H9 (cell line): ENCODE measurements at regions not wholly inside any gene's neighbourhood (a gene's known extent, or its start where the extent isn't known, plus 50 kb on each side); places are given as distances from the start of the nearest gene placed in this dataset.

Experiments
- DNase-seq: peaks from one replicate; pipeline ENCODE4 v3.0.0-alpha.2; 2017
- H2AFZ ChIP-seq: one replicate; pipeline ENCODE4 v1.6.1; 2013; ENCODE audit warnings: mild to moderate bottlenecking, low read length, control low read depth, moderate library complexity
- H2AK5ac ChIP-seq: 2 replicates; pipeline ENCODE4 v1.6.1; 2013; ENCODE audit warnings: low read length, control low read depth, mixed read lengths; ENCODE audit not compliant: insufficient read length
- H2BK120ac ChIP-seq: one replicate; pipeline ENCODE4 v1.6.1; 2013; ENCODE audit warnings: low read depth, mild to moderate bottlenecking, low read length, control low read depth, inconsistent platforms; ENCODE audit not compliant: poor library complexity, severe bottlenecking
- H2BK12ac ChIP-seq: 2 replicates; pipeline ENCODE4 v1.6.1; 2013; ENCODE audit warnings: low read length, control low read depth, mixed read lengths, low read depth; ENCODE audit not compliant: insufficient read length
- H2BK15ac ChIP-seq: 2 replicates; pipeline ENCODE4 v1.6.1; 2013; ENCODE audit warnings: low read depth, low read length, control low read depth
- H2BK20ac ChIP-seq: one replicate; pipeline ENCODE4 v1.6.1; 2013; ENCODE audit warnings: low read depth, mild to moderate bottlenecking, low read length, control low read depth, inconsistent platforms; ENCODE audit not compliant: poor library complexity, severe bottlenecking
- H2BK5ac ChIP-seq: 2 replicates; pipeline ENCODE4 v1.6.1; 2013; ENCODE audit warnings: low read length, control low read depth, mixed read lengths; ENCODE audit not compliant: insufficient read length
- H3K14ac ChIP-seq: 2 replicates; pipeline ENCODE4 v1.6.1; 2013; ENCODE audit warnings: low read length, control low read depth; ENCODE audit not compliant: insufficient read depth
- H3K18ac ChIP-seq: 2 replicates; pipeline ENCODE4 v1.6.1; 2013; ENCODE audit warnings: low read depth, mild to moderate bottlenecking, mixed read lengths, low read length, control low read depth; ENCODE audit not compliant: insufficient read length
- H3K23ac ChIP-seq: 2 replicates; pipeline ENCODE4 v1.6.1; 2013; ENCODE audit warnings: low read length, control low read depth, mixed read lengths, low read depth; ENCODE audit not compliant: insufficient read length
- H3K23me2 ChIP-seq: 2 replicates; pipeline ENCODE4 v1.6.1; 2013; ENCODE audit warnings: low read depth, mild to moderate bottlenecking, mixed read lengths, low read length, control low read depth; ENCODE audit not compliant: insufficient read length, poor library complexity, severe bottlenecking
- H3K27ac ChIP-seq: 2 replicates; pipeline ENCODE4 v1.5.1; 2013; ENCODE audit warnings: low read length, control low read depth, mixed read lengths, low read depth; ENCODE audit not compliant: insufficient read length
- H3K27me3 ChIP-seq: 2 replicates; pipeline ENCODE4 v1.6.1; 2013; ENCODE audit warnings: low read length, control low read depth, inconsistent platforms; ENCODE audit not compliant: insufficient read depth
- H3K4ac ChIP-seq: 2 replicates; pipeline ENCODE4 v1.6.1; 2013; ENCODE audit warnings: low read depth, mild to moderate bottlenecking, control low read depth, inconsistent platforms, low read length, moderate library complexity
- H3K4me1 ChIP-seq: 2 replicates; pipeline ENCODE4 v1.6.1; 2013; ENCODE audit warnings: low read length, control low read depth, inconsistent platforms; ENCODE audit not compliant: insufficient read depth
- H3K4me2 ChIP-seq: 2 replicates; pipeline ENCODE4 v1.6.1; 2013; ENCODE audit warnings: low read length, control low read depth, mixed read lengths; ENCODE audit not compliant: insufficient read length, insufficient read depth
- H3K56ac ChIP-seq: 2 replicates; pipeline ENCODE4 v1.6.1; 2013; ENCODE audit warnings: low read depth, mild to moderate bottlenecking, mixed read lengths, low read length, control low read depth; ENCODE audit not compliant: insufficient read length
- H3K79me1 ChIP-seq: 2 replicates; pipeline ENCODE4 v1.6.1; 2013; ENCODE audit warnings: low read depth, mild to moderate bottlenecking, moderate library complexity, low read length, control low read depth, inconsistent platforms; ENCODE audit not compliant: insufficient read depth, poor library complexity, severe bottlenecking
- H3K79me2 ChIP-seq: 2 replicates; pipeline ENCODE4 v1.6.1; 2013; ENCODE audit warnings: low read length, control low read depth, inconsistent platforms; ENCODE audit not compliant: insufficient read depth
- H3K9ac ChIP-seq: 2 replicates; pipeline ENCODE4 v1.6.1; 2013; ENCODE audit warnings: low read length, control low read depth, mixed read lengths; ENCODE audit not compliant: insufficient read length; ENCODE audit errors: extremely low read depth
- H3K9me3 ChIP-seq: one replicate; pipeline ENCODE4 v1.6.1; 2013; ENCODE audit warnings: low read depth, low read length, inconsistent platforms; ENCODE audit not compliant: control insufficient read depth
- H3T11ph ChIP-seq: one replicate; pipeline ENCODE4 v1.6.1; 2013; ENCODE audit warnings: mild to moderate bottlenecking, low read length, control low read depth, inconsistent platforms
- H4K20me1 ChIP-seq: one replicate; pipeline ENCODE4 v1.6.1; 2013; ENCODE audit not compliant: control insufficient read depth, insufficient read length, insufficient read depth
- H4K5ac ChIP-seq: 2 replicates; pipeline ENCODE4 v1.6.1; 2013; ENCODE audit warnings: low read depth, mild to moderate bottlenecking, mixed read lengths, low read length, control low read depth; ENCODE audit not compliant: insufficient read length
- H4K8ac ChIP-seq: replicated peaks from 2 replicates; pipeline ENCODE4 v1.6.1; 2013; ENCODE audit warnings: low read length, control low read depth, mixed read lengths, low read depth; ENCODE audit not compliant: insufficient read length
- H4K91ac ChIP-seq: 2 replicates; pipeline ENCODE4 v1.6.1; 2013; ENCODE audit warnings: low read depth, mild to moderate bottlenecking, moderate library complexity, mixed read lengths, low read length, control low read depth; ENCODE audit not compliant: insufficient read length
- H3K27ac Mint-ChIP-seq, 3 experiments: 2 replicates in 2 of 3; 3 replicates in 1 of 3; pipeline ENCODE4 v1.8.0; 2020 to 2021; ENCODE audit warnings: mixed read lengths in 3 of 3, mild to moderate bottlenecking in 1 of 3, moderate library complexity in 1 of 3
- H3K27me3 Mint-ChIP-seq: 2 replicates; pipeline ENCODE4 v1.8.0; 2021; ENCODE audit warnings: low read depth, mild to moderate bottlenecking, moderate library complexity, mixed read lengths
- H3K36me3 Mint-ChIP-seq, 3 experiments: 2 replicates in 2 of 3; 3 replicates in 1 of 3; pipeline ENCODE4 v1.8.0; 2020 to 2021; ENCODE audit warnings: low read depth in 3 of 3, mixed read lengths in 3 of 3; ENCODE audit not compliant: insufficient read depth in 1 of 3
- H3K4me1 Mint-ChIP-seq, 2 experiments: 2 replicates each; pipeline ENCODE4 v1.8.0; 2020; ENCODE audit warnings: mixed read lengths in 2 of 2
- H3K4me3 Mint-ChIP-seq, 2 experiments: 2 replicates in 1 of 2; 3 replicates in 1 of 2; pipeline ENCODE4 v1.8.0; 2020 to 2021; ENCODE audit warnings: mild to moderate bottlenecking in 2 of 2, mixed read lengths in 2 of 2, moderate library complexity in 1 of 2
- H3K9me3 Mint-ChIP-seq, 2 experiments: 2 replicates in 1 of 2; 3 replicates in 1 of 2; pipeline ENCODE4 v1.8.0; 2020; ENCODE audit warnings: mild to moderate bottlenecking in 2 of 2, mixed read lengths in 2 of 2, moderate library complexity in 1 of 2
- WGBS: extraction: QIAGEN DNeasy Blood & Tissue Kit; methylation state at CpG from one replicate; pipeline ENCODE4 v1.1.7; 2013; ENCODE audit warnings: missing lambda C conversion rate, low lambda C conversion rate, mixed read lengths; ENCODE audit not compliant: insufficient read length; ENCODE audit errors: extremely low coverage; 5-methylcytosine and 5-hydroxymethylcytosine counted together
- TF ChIP-seq, protein P1 (sequence below): fragments of 200-600 bp; sonication (generic); conservative IDR thresholded peaks from 3 replicates; pipeline ENCODE4 v1.8.0; 2021; ENCODE audit warnings: antibody characterized with exemption, mild to moderate bottlenecking

DNA sequence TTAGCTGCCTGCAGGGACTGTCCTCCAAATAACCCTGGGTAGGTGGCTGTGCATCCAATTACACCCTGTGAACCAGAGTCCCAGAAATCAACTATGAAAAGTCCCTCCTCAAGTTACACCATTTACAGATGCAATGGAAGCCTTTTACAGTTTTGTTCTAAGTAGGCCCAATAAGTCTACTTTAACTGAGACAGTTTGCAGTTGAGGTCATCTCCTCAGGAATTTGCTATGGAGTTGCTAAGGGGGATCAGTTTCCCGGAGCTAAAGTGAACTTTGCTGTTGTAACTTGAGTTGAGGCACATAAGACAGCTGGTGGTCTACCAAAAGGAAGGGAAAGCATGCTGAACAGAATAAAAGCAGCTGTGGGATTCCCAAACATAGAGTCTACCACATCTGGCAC lies 121.6 kb upstream of the STK26 start:
- Histone ChIP-seq H2BK12ac (no peak overlapping the region), H3K56ac (no peak overlapping the region), H3K18ac (no peak overlapping the region), H3K23ac (no peak overlapping the region), H3K4me2 (no peak overlapping the region), H3K9ac (no peak overlapping the region), H2BK20ac (no peak overlapping the region), H3K9me3 (no peaks in the 10 kb centered on the region), H3K23me2 (no peaks in the 10 kb centered on the region), H3K79me2 (no peaks in the 10 kb centered on the region), H4K91ac (no peak overlapping the region), H3K4me1 (no peaks in the 10 kb centered on the region), H3K14ac (no peak overlapping the region), H3K79me1 (no peaks in the 10 kb centered on the region), H3T11ph (no peak overlapping the region), H2AK5ac (no peak overlapping the region), H4K8ac (no peak overlapping the region), H2BK15ac (no peak overlapping the region), H4K5ac (no peak overlapping the region), H3K4ac (no peak overlapping the region), H3K27me3 (no peaks in the 10 kb centered on the region), H2AFZ (no peak overlapping the region), H4K20me1 (no peaks in the 10 kb centered on the region), H3K27ac (no peak overlapping the region), H2BK5ac (no peak overlapping the region), H2BK120ac (no peak overlapping the region)
- H3K4me1 Mint-ChIP-seq = no peaks in the 10 kb centered on the region
- no CpG with 5 or more reads among the region's 1 CpG for WGBS
- H3K36me3 Mint-ChIP-seq = no peaks in the 10 kb centered on the region
- H3K27me3 Mint-ChIP-seq = peaks cover 14% of the 10 kb centered on the region
- no peak overlapping the region for H3K4me3 Mint-ChIP-seq
- H3K9me3 Mint-ChIP-seq = no peaks in the 10 kb centered on the region
- H3K27ac Mint-ChIP-seq = no peak overlapping the region
- no peak for DNase-seq
- TF ChIP-seq, protein P1, sequence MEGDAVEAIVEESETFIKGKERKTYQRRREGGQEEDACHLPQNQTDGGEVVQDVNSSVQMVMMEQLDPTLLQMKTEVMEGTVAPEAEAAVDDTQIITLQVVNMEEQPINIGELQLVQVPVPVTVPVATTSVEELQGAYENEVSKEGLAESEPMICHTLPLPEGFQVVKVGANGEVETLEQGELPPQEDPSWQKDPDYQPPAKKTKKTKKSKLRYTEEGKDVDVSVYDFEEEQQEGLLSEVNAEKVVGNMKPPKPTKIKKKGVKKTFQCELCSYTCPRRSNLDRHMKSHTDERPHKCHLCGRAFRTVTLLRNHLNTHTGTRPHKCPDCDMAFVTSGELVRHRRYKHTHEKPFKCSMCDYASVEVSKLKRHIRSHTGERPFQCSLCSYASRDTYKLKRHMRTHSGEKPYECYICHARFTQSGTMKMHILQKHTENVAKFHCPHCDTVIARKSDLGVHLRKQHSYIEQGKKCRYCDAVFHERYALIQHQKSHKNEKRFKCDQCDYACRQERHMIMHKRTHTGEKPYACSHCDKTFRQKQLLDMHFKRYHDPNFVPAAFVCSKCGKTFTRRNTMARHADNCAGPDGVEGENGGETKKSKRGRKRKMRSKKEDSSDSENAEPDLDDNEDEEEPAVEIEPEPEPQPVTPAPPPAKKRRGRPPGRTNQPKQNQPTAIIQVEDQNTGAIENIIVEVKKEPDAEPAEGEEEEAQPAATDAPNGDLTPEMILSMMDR = no peak
